A172 (cell line): ENCODE measurements at regions not wholly inside any gene's neighbourhood (a gene's known extent, or its start where the extent isn't known, plus 50 kb on each side); places are given as distances from the start of the nearest gene placed in this dataset.
A peak's percentile ranks its signal among the peaks of the same experiment; 100 is the strongest.
"Not testable (repeated sequence)": the region's sequence is repeated elsewhere in the genome, so short reads cannot be mapped to it uniquely, and the experiment has no call there.

Source experiments
- DNase-seq: peaks from one replicate; pipeline ENCODE4 v3.0.0-alpha.2; 2015; ENCODE audit warnings: low spot score

- no peak for DNase-seq
Observed at GRCh38 chr1:115534106-115534505, 107.7 kb upstream of the VANGL1 start.

DNA sequence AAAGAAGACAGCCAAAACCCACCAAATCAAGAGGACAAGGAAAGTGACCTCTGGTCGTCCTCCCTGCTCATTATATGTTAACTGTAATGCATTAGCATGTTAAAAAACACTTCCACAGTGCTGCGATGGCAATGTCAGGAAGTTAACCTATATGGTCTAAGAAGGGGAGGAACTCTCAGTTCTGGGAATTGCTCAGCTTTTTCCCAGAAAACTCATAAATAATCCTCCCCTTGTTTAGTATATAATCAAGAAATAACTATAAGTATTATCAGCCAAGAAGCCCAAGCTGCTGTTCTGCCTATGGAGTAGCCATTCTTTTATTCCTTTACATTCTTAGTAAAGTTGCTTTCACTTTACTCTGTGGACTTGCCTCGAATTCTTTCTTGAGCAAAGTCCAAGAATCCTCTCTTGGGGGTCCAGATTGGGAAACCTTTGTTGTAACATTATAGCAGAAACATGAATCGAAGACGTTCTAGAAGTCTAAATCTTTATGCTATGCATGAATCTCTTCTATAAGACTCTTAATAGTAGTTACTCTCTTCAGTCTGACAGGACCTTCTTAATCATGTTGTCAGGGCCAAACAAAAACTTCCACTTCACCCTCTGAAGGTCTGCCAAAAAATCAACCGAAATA is 110.0 kb upstream of the VANGL1 start:
- no peak for DNase-seq

DNA sequence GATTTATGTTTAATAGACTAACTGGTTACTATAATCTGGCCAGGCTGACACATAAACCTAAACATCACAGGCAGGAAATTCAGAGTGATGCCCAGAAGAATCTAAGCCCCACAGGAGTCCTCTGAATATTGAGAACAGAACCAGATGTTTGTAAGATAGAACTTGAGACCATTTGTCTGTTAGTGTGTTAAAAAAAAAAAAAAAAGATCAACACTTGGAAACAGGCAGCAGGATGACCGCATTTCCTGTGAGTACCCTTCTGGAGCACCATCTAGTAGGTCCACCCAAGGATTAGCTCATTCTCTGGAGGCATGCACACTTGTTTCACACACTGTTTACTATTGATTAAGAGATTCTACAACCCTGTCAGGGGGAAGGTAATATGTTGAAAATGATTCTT is 111.4 kb upstream of the VANGL1 start:
- DNase-seq: peak; percentile 34

DNA sequence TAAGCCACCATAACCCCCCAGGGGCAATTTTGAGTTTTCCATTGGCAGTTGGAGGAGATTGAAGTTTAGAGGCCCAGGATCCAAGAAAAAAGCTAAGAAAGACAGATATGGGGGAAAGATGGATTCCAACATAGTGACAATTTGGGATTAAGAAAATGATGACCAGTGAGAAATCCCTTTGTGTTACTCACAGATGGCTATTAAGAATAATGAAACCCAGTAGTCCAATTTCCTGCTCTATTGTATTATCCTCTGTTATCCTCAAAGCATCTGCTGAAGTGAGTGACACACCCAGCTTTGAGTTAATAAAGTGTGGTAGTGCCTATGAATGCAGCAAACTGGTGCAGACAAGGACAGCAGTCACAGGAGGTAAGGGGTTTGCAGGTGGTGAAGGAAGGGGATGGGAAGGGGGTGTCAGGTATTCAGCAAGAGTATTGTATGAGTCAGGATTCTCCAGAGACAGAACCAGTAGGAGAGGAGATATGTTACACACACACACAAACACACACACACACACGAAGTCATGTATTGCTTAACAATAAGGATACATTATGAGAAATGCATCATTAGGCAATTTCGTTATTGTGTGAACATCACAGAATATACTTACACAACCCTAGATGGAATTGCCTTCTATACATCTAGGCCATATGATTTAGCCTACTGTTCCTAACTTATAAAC is 112.4 kb upstream of the VANGL1 start:
- no peak for DNase-seq

- DNase-seq: not testable (repeated sequence)
Observed at GRCh38 chr1:115528336-115528735, 113.4 kb upstream of the VANGL1 start.

- no peak for DNase-seq
Observed at GRCh38 chr1:115527746-115528145, 114.0 kb upstream of the VANGL1 start.

DNA sequence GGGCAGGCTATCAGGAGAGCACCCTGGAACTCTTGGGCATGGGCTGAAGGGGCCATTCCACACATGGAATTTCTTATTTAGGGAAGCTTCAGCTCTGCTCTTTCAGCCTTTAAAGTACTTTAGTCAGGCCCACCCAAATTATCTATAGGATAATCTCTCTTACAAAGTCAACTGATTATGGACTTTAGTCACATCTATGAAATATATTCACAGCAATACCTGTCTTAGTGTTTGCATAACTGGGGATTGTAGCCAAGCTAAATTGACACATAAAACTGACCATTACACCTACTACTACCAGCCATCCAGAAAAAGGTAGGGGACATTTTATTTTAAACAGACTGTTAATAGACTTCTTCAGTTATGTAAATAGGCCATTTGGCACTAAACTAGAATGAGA is 114.9 kb upstream of the VANGL1 start:
- DNase-seq: no peak

DNA sequence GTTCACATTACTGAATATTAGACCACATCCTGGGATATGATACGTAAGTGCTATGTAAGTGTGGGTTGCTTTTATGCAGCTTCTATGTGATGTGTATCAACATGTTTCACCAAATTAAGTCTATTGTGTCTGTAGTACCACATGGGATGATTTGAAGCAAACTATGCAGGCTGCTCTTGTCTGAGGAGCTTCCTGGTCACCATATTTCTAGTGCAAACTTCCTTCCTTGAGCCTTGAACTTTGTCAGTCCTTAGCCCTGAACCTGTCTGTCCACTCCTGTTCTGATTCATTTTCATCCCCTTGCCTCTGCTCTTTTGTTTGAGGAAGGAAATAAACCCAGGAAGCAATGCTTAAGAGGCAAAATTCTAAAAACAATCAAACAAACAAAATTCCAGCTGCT is 117.5 kb upstream of the VANGL1 start:
- no peak for DNase-seq

DNA sequence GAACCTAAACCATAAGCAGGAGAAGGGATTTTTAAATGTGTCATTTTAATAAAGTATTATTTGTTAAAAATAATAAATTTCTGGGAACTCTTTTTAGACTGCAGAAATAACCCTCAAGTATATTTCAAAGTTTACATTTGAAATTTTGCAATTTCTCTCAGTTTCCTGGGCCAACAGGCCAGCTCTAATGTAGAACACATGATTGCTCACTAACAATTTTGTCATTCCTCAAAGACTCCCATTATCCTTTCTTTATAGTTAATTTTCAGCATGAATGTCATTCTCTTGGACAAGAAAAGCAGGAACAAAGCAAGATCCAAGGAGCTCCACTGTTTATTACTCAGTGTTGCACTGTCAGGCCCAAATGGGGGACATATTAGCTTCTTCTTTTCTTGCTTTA is 119.4 kb upstream of the VANGL1 start:
- DNase-seq: no peak

DNA sequence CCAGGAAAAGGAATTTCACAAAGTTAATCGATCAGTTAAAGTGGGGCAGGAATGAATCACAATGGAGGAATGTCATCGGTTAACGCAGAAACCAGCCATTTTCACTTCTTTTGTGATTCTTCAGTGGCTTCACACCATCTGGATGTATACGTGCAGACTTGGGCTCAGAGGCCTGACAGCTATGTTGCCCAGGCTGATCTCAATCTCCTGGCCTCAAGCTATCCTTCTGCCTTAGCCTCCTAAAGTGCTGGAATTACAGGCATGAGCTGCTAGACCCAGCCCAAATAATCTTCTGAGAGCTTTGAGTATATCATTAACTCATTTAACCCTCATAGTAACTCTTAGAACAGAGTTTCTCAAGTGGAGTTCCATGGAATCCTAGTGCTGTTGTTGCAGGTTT is 126.5 kb upstream of the VANGL1 start:
- DNase-seq: no peak

GRCh38 chr1:115510226-115510625 is 131.5 kb upstream of the VANGL1 start:
- DNase-seq: peak; percentile 55

DNA sequence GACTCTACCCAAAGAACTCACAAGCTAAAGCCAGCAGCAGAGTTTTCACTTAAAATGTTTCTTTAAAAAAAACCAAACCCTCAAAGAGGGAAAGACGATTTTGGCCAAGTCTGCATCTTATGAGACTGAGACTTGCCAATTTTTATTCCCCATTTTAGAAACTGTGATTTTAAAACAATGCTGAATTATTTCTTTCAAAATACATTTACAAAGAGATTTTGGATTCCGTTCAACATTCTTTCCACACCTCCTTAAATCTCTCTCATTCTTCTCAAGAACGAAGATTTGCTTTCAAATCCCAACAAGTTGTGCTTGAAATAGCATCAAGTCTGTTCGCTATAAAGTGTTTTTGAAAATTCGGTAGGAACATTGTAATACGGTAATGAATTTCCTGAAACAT is 133.9 kb upstream of the VANGL1 start:
- no peak for DNase-seq

- DNase-seq: peak; percentile 50
Observed at GRCh38 chr1:115506924-115507589, 134.7 kb upstream of the VANGL1 start.

GRCh38 chr1:115506518-115506917 is 135.3 kb upstream of the VANGL1 start:
- DNase-seq: no peak

DNA sequence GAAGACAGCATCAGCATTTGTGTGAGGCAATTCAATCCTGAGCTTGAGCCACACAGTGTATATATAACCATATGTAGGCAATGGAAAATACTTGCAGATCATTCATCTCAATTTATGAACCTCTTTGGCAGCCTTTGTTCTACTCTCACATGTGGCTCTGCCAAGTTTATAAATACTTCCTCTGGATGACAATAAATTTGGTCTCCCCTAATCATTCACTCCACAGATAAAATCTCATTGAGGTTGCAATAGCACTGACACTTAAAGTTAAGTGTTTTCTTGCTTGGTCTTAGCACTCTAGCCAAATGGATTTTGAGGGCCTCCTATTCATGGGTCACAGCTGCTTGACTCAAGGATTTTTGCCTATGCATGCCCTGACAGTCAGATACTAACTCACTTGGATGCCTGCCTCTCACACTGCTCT is 136.6 kb upstream of the VANGL1 start:
- DNase-seq: no peak

GRCh38 chr1:115502183-115502582 is 139.6 kb upstream of the VANGL1 start:
- not testable (repeated sequence) for DNase-seq

- no peak for DNase-seq
Observed at GRCh38 chr1:115501476-115501875, 140.3 kb upstream of the VANGL1 start.

- no peak for DNase-seq
Observed at GRCh38 chr1:115499253-115499652, 142.5 kb upstream of the VANGL1 start.

- peak; percentile 91 for DNase-seq
Observed at GRCh38 chr1:115496904-115497527, 144.8 kb upstream of the VANGL1 start.

DNA sequence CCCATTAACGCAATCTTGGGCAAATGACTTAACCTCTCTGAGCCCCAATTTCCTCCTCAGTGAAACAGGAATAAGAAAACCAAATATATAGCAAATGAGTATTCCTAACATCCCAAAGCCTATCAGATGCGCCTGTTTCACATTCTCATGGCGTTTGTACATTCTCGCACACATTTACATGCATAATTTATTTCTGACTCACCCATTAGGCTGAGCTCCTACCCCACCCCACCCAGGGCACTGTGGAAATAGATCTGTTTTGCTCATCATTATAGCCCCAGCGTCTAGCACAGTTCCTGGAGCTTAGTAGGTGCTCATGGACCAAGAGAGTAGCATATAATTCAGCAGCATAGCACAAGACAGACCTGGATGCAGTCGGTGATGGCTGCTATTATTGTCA is 146.1 kb upstream of the VANGL1 start:
- DNase-seq: peak; percentile 75

- DNase-seq: no peak
Observed at GRCh38 chr1:115495111-115495510, 146.7 kb upstream of the VANGL1 start.

GRCh38 chr1:115493834-115494233 is 147.9 kb upstream of the VANGL1 start:
- DNase-seq: no peak

DNA sequence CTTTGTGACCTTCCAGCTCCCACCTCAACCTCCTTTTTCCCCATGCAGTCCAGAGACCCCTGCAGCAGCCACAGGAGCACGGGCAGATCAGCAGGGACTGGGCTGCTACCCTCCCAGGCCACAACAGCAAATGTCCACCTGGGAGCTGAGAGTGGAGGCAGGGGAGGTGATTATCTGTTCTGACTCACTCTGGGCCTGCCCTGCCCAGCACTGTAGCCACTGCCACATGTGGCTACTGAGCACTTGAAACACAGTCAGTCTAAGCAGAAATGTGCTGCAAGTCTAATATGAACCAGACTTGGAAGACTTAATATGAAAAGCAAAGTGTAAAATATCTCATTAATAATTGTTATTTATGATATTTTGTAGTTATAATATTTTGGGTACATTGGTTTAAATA is 148.9 kb upstream of the VANGL1 start:
- DNase-seq: peak; percentile 70
